K562 (cell line): ENCODE measurements at regions not wholly inside any gene's neighbourhood (a gene's known extent, or its start where the extent isn't known, plus 50 kb on each side); places are given as distances from the start of the nearest gene placed in this dataset.
A peak's percentile ranks its signal among the peaks of the same experiment; 100 is the strongest.

Source experiments
- ATAC-seq: fragments of 200-7000 bp; cut with Tn5 transposase; 3 replicates; pipeline ENCODE4 v1.9.1; 2020; ENCODE audit warnings: moderate library complexity
- BruUV-seq: library from RNA; stranded (reverse); fragments of 400-500 nt; replicated peaks from 2 replicates; lab custom pipeline; 2021; lab: Mats Ljungman, UMichigan
- CTCF ChIA-PET: fragments of 300-600 bp; formaldehyde crosslinking; extraction: SDS; loops from one replicate; lab custom pipeline; 2021; ENCODE audit warnings: low intra/inter-chr PET ratio; lab: Yijun Ruan, JAX
- POLR2A ChIA-PET: fragments of 300-600, 350-650 bp; sonication (Branson Sonifier 250); formaldehyde crosslinking; extraction: SDS; loops from one replicate; lab custom pipeline; 2021; ENCODE audit warnings: antibody characterized with exemption, inconsistent platforms; lab: Yijun Ruan, JAX
- DNase-seq, 4 experiments: peaks; one replicate each; pipeline versions ENCODE4 v3.0.0 to v3.0.0-alpha.2; 2011 to 2018; ENCODE audit warnings: low spot score in 3 of 4, mixed read lengths in 3 of 4; ENCODE audit errors: extremely low read depth in 1 of 4
- FAIRE-seq: peaks from 2 replicates; lab custom pipeline; 2011; peaks lifted over from hg19 to GRCh38; lab: Jason Lieb, UNC
- H2AFZ ChIP-seq: 2 replicates; pipeline ENCODE4 v1.6.0; 2011; ENCODE audit warnings: low read depth, low read length, control low read depth, inconsistent platforms
- H3K27ac ChIP-seq: fragments of 200-600 bp; 3 replicates; pipeline ENCODE4 v1.8.0; 2011; ENCODE audit warnings: low read depth, mild to moderate bottlenecking, control low read depth, inconsistent platforms, low read length, moderate library complexity, mixed read lengths; ENCODE audit errors: extremely low read depth
- H3K27me3 ChIP-seq, 2 experiments: fragments of 300-600 bp in 1 of 2; 2 replicates in 1 of 2; 3 replicates in 1 of 2; pipeline versions ENCODE4 v1.6.0 to v1.8.0; 2011; ENCODE audit warnings: inconsistent platforms in 2 of 2, low read length in 2 of 2, mild to moderate bottlenecking in 1 of 2, mixed read lengths in 1 of 2, moderate library complexity in 1 of 2; ENCODE audit not compliant: control insufficient read depth in 2 of 2, insufficient read depth in 2 of 2
- H3K36me3 ChIP-seq: fragments of 300-600 bp; 3 replicates; pipeline ENCODE4 v1.8.0; 2011; ENCODE audit warnings: mild to moderate bottlenecking, low read length, inconsistent platforms; ENCODE audit not compliant: control insufficient read depth, insufficient read depth
- H3K4me1 ChIP-seq, 2 experiments: fragments of 200-600 bp in 1 of 2; replicated peaks in 1 of 2; 2 replicates in 1 of 2; 3 replicates in 1 of 2; pipeline versions ENCODE4 v1.5.1 to v1.8.0; 2011; ENCODE audit warnings: inconsistent platforms in 2 of 2, low read length in 2 of 2, mild to moderate bottlenecking in 1 of 2, mixed read lengths in 1 of 2, moderate library complexity in 1 of 2; ENCODE audit not compliant: control insufficient read depth in 2 of 2, insufficient read depth in 2 of 2
- H3K4me2 ChIP-seq: 2 replicates; pipeline ENCODE4 v1.6.1; 2011; ENCODE audit warnings: low read length, control low read depth, inconsistent platforms, mixed read lengths; ENCODE audit not compliant: insufficient read depth
- H3K4me3 ChIP-seq: fragments of 200-600 bp; sonication (generic), shearing (Covaris generic); 2 replicates; pipeline ENCODE4 v1.5.1; 2016; ENCODE audit warnings: control low read depth, inconsistent platforms
- H3K79me2 ChIP-seq: fragments of 200-600 bp; 3 replicates; pipeline ENCODE4 v1.8.0; 2011; ENCODE audit warnings: low read length, inconsistent platforms; ENCODE audit not compliant: control insufficient read depth, insufficient read depth
- H3K9ac ChIP-seq, 2 experiments: 2 replicates each; pipeline versions ENCODE4 v1.6.0 to v1.6.1; 2011; ENCODE audit warnings: low read depth in 2 of 2, low read length in 2 of 2, control low read depth in 1 of 2, inconsistent platforms in 1 of 2, mild to moderate bottlenecking in 1 of 2, mixed read lengths in 1 of 2; ENCODE audit not compliant: insufficient read depth in 1 of 2
- H3K9me1 ChIP-seq: one replicate; pipeline ENCODE4 v1.6.0; 2011; ENCODE audit warnings: inconsistent platforms, mild to moderate bottlenecking, low read length, moderate library complexity; ENCODE audit not compliant: control insufficient read depth, insufficient read depth
- H3K9me3 ChIP-seq: replicated peaks from 2 replicates; pipeline ENCODE4 v1.5.1; 2011; ENCODE audit warnings: low read depth, low read length, inconsistent platforms; ENCODE audit not compliant: control insufficient read depth, insufficient read depth
- H4K20me1 ChIP-seq: replicated peaks from 2 replicates; pipeline ENCODE4 v1.6.1; 2011; ENCODE audit warnings: low read length, inconsistent platforms, mixed read lengths; ENCODE audit not compliant: control insufficient read depth, insufficient read depth
- HDAC6 ChIP-seq: IDR thresholded peaks from 2 replicates; pipeline ENCODE4 v1.6.1; 2012; ENCODE audit warnings: low read depth, mild to moderate bottlenecking, control low read depth, inconsistent platforms, low read length, moderate library complexity
- KAT7 ChIP-seq: sonication (generic); formaldehyde crosslinking; IDR thresholded peaks from 2 replicates; pipeline ENCODE4 v1.8.0; 2022; ENCODE audit warnings: missing genetic modification reagents, mild to moderate bottlenecking, borderline replicate concordance
- ZNF436 ChIP-seq: fragments of 250-450, 450-650 bp; sonication (Bioruptor Pico); formaldehyde crosslinking; IDR thresholded peaks from 2 replicates; pipeline ENCODE4 v1.7.0; 2020; ENCODE audit warnings: mild to moderate bottlenecking
- ZNF830 ChIP-seq: fragments of 250-450 bp; sonication (Bioruptor Pico); IDR thresholded peaks from 2 replicates; pipeline ENCODE4 v1.5.0; 2021; ENCODE audit warnings: mild to moderate bottlenecking
- WGBS: fragments of 100-300 bp; shearing (Covaris generic); methylation state at CpG from one replicate; pipeline ENCODE4 v1.1.6; 2016; ENCODE audit warnings: low coverage, mixed read lengths; ENCODE audit not compliant: insufficient coverage; ENCODE audit errors: missing lambda C conversion rate; 5-methylcytosine and 5-hydroxymethylcytosine counted together
- in situ Hi-C: fragments of 300-500 bp; cut with MboI; formaldehyde crosslinking; loops from 4 replicates; pipeline ENCODE4 v1.15.0; 2018; ENCODE audit warnings: inconsistent platforms, mixed read lengths
- intact Hi-C: fragments of 100-400 bp; cut with micrococcal nuclease; formaldehyde crosslinking; loops from 2 replicates; pipeline ENCODE4 v1.14.2; 2022
- TF ChIP-seq, protein P1 (sequence below): fragments of 450-650 bp; conservative IDR thresholded peaks from 2 replicates; pipeline ENCODE4 v1.6.1; 2016; ENCODE audit warnings: missing genetic modification characterization, low read depth, mild to moderate bottlenecking, missing compliant biosample characterization, moderate library complexity
- TF ChIP-seq, protein P2 (sequence below): sonication (generic); formaldehyde crosslinking; IDR thresholded peaks from 2 replicates; pipeline ENCODE4 v1.8.0; 2022; ENCODE audit warnings: missing genetic modification reagents, mild to moderate bottlenecking, borderline replicate concordance

DNA sequence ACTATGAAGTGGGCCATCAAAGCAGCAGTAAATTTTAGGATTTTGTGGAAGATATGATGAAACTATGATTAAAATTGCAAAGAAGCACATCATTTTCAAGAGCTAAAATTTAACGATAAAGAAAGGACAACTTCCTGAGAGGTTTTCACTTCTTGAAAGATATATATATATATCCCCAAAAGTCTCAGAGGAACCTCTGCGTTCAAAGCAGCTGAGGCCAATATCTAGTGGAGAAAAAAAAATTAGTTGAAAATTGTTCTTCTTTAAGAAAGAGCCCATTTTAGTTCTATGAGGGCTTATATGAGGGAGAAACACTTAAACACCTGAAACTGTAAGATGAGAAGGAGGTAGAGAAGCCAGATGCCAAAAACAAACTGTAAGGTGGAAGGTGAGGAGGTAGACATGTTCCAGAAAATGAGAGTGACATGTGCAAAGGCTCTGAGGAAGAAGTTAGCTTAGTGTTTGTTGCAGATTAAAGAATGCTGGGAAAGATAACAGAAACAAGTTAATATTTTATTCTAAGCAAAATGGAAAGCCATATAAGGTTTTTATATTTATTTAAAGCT is 72.9 kb upstream of the VRK2 start:
- Histone ChIP-seq H3K4me1 (no peaks in the 10 kb centered on the region), H3K79me2 (no peaks in the 10 kb centered on the region), H3K27ac (no peak overlapping the region), H3K4me3 (no peak overlapping the region), H4K20me1 (no peaks in the 10 kb centered on the region), H3K9me1 (no peaks in the 10 kb centered on the region), H3K36me3 (no peaks in the 10 kb centered on the region), H3K4me2 (no peak overlapping the region), H3K9me3 (no peaks in the 10 kb centered on the region), H3K27me3 (no peaks in the 10 kb centered on the region), H3K9ac (no peak overlapping the region), H2AFZ (peak overlapping the region; percentile 51)
- BruUV-seq, result no TSS peak
- in situ Hi-C loops, result no loop called here
- WGBS, result 34% methylated on average over 2 of the region's 2 CpGs
- TF ChIP-seq ZNF436 (no peak), HDAC6 (no peak), KAT7 (CRISPR knock-in tag) (no peak), ZNF830 (CRISPR knock-in tag) (no peak)
- TF ChIP-seq, protein P1, sequence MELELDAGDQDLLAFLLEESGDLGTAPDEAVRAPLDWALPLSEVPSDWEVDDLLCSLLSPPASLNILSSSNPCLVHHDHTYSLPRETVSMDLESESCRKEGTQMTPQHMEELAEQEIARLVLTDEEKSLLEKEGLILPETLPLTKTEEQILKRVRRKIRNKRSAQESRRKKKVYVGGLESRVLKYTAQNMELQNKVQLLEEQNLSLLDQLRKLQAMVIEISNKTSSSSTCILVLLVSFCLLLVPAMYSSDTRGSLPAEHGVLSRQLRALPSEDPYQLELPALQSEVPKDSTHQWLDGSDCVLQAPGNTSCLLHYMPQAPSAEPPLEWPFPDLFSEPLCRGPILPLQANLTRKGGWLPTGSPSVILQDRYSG, result no peak
- TF ChIP-seq, protein P2, sequence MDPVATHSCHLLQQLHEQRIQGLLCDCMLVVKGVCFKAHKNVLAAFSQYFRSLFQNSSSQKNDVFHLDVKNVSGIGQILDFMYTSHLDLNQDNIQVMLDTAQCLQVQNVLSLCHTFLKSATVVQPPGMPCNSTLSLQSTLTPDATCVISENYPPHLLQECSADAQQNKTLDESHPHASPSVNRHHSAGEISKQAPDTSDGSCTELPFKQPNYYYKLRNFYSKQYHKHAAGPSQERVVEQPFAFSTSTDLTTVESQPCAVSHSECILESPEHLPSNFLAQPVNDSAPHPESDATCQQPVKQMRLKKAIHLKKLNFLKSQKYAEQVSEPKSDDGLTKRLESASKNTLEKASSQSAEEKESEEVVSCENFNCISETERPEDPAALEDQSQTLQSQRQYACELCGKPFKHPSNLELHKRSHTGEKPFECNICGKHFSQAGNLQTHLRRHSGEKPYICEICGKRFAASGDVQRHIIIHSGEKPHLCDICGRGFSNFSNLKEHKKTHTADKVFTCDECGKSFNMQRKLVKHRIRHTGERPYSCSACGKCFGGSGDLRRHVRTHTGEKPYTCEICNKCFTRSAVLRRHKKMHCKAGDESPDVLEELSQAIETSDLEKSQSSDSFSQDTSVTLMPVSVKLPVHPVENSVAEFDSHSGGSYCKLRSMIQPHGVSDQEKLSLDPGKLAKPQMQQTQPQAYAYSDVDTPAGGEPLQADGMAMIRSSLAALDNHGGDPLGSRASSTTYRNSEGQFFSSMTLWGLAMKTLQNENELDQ (CRISPR knock-in tag), result no peak
- intact Hi-C loops, result no loop called here
- CTCF ChIA-PET, result no interaction called here
- FAIRE-seq, result no peak
- POLR2A ChIA-PET, result no interaction called here
- no peak for ATAC-seq
- no peak for DNase-seq
